IMR-90 (cell line): ENCODE measurements at regions not wholly inside any gene's neighbourhood (a gene's known extent, or its start where the extent isn't known, plus 50 kb on each side); places are given as distances from the start of the nearest gene placed in this dataset.
"Not testable (repeated sequence)": the region's sequence is repeated elsewhere in the genome, so short reads cannot be mapped to it uniquely, and the experiment has no call there.

Experiments
- ATAC-seq: fragments of 200-7000 bp; cut with Tn5 transposase; 2 replicates; pipeline ENCODE4 v1.9.1; 2020; ENCODE audit warnings: low read depth, mild to moderate bottlenecking, moderate library complexity
- BruUV-seq: library from RNA; stranded (reverse); fragments of 400-500 nt; replicated peaks from 2 replicates; lab custom pipeline; 2021; lab: Mats Ljungman, UMichigan
- CTCF ChIA-PET: fragments of 300-600 bp; formaldehyde crosslinking; extraction: SDS; loops from one replicate; lab custom pipeline; 2021; ENCODE audit warnings: antibody characterized with exemption; lab: Yijun Ruan, JAX
- POLR2A ChIA-PET: fragments of 300-600 bp; sonication (Branson Sonifier 250); formaldehyde crosslinking; loops from one replicate; lab custom pipeline; 2022; ENCODE audit warnings: antibody characterized with exemption; ENCODE audit not compliant: unreplicated experiment; lab: Charles Lee
- DNase-seq: peaks from one replicate; pipeline ENCODE4 v3.0.0; 2013
- H2AFZ ChIP-seq: replicated peaks from 2 replicates; pipeline ENCODE3; 2013; ENCODE audit warnings: low read length, mild to moderate bottlenecking; ENCODE audit not compliant: poor library complexity
- H2AK5ac ChIP-seq: 2 replicates; pipeline ENCODE4 v1.6.1; 2013; ENCODE audit warnings: low read depth, low read length, inconsistent platforms
- H2AK9ac ChIP-seq: replicated peaks from 2 replicates; pipeline ENCODE3; 2013; ENCODE audit warnings: mild to moderate bottlenecking, low read depth, low read length, moderate library complexity; ENCODE audit not compliant: poor library complexity
- H2BK120ac ChIP-seq: 2 replicates; pipeline ENCODE4 v1.6.1; 2013; ENCODE audit warnings: low read depth, low read length, inconsistent platforms
- H2BK15ac ChIP-seq: 3 replicates; pipeline ENCODE4 v1.6.1; 2013; ENCODE audit warnings: low read depth, low read length, inconsistent platforms
- H2BK20ac ChIP-seq: 2 replicates; pipeline ENCODE4 v1.6.1; 2013; ENCODE audit warnings: low read depth, mild to moderate bottlenecking, inconsistent platforms, low read length, moderate library complexity
- H2BK5ac ChIP-seq: 2 replicates; pipeline ENCODE4 v1.6.1; 2013; ENCODE audit warnings: mild to moderate bottlenecking, low read depth, low read length, inconsistent platforms; ENCODE audit not compliant: poor library complexity, severe bottlenecking
- H3K14ac ChIP-seq: replicated peaks from 2 replicates; pipeline ENCODE4 v1.6.1; 2013; ENCODE audit warnings: low read depth, low read length, inconsistent platforms
- H3K18ac ChIP-seq: 2 replicates; pipeline ENCODE4 v1.6.1; 2013; ENCODE audit warnings: low read depth, low read length, control low read depth
- H3K23ac ChIP-seq: 2 replicates; pipeline ENCODE4 v1.6.1; 2013; ENCODE audit warnings: low read depth, low read length, inconsistent platforms
- H3K27ac ChIP-seq: 2 replicates; pipeline ENCODE4 v1.5.1; 2013; ENCODE audit warnings: mild to moderate bottlenecking, control low read depth, low read length; ENCODE audit not compliant: insufficient read depth
- H3K27me3 ChIP-seq: 2 replicates; pipeline ENCODE4 v1.6.1; 2013; ENCODE audit warnings: low read length; ENCODE audit not compliant: control insufficient read depth, insufficient read depth
- H3K36me3 ChIP-seq: 2 replicates; pipeline ENCODE4 v1.6.1; 2013; ENCODE audit warnings: low read length, mixed read lengths; ENCODE audit not compliant: control insufficient read depth, insufficient read depth
- H3K4ac ChIP-seq: 2 replicates; pipeline ENCODE4 v1.6.1; 2013; ENCODE audit warnings: low read depth, low read length, inconsistent platforms
- H3K4me1 ChIP-seq: 2 replicates; pipeline ENCODE4 v1.6.1; 2013; ENCODE audit warnings: low read length, mixed read lengths; ENCODE audit not compliant: control insufficient read depth, insufficient read depth
- H3K4me2 ChIP-seq: 2 replicates; pipeline ENCODE4 v1.6.1; 2013; ENCODE audit warnings: low read depth, mild to moderate bottlenecking, control low read depth, low read length, moderate library complexity
- H3K4me3 ChIP-seq: 2 replicates; pipeline ENCODE4 v1.5.1; 2013; ENCODE audit warnings: low read depth, mild to moderate bottlenecking, control low read depth, low read length, moderate library complexity; ENCODE audit not compliant: insufficient read depth
- H3K56ac ChIP-seq: 2 replicates; pipeline ENCODE4 v1.6.1; 2013; ENCODE audit warnings: low read length, inconsistent platforms; ENCODE audit not compliant: insufficient read depth; ENCODE audit errors: extremely low read depth
- H3K79me1 ChIP-seq, 2 experiments: 2 replicates each; pipeline ENCODE4 v1.6.1; 2013; ENCODE audit warnings: low read length in 2 of 2, inconsistent platforms in 1 of 2, low read depth in 1 of 2
- H3K9ac ChIP-seq: 2 replicates; pipeline ENCODE4 v1.6.1; 2013; ENCODE audit warnings: low read depth, low read length, control low read depth
- H3K9me1 ChIP-seq: 2 replicates; pipeline ENCODE4 v1.6.1; 2013; ENCODE audit warnings: low read length, inconsistent platforms; ENCODE audit not compliant: insufficient read depth
- H3K9me3 ChIP-seq: 2 replicates; pipeline ENCODE4 v1.6.1; 2013; ENCODE audit warnings: low read length; ENCODE audit not compliant: control insufficient read depth, insufficient read depth
- H4K20me1 ChIP-seq: 2 replicates; pipeline ENCODE4 v1.6.1; 2013; ENCODE audit warnings: low read length, inconsistent platforms; ENCODE audit not compliant: insufficient read depth
- H4K5ac ChIP-seq: 2 replicates; pipeline ENCODE4 v1.6.1; 2013; ENCODE audit warnings: mild to moderate bottlenecking, low read depth, low read length, control low read depth
- H4K8ac ChIP-seq, 2 experiments: 2 replicates each; pipeline ENCODE4 v1.6.1; 2013; ENCODE audit warnings: low read depth in 2 of 2, low read length in 2 of 2, control low read depth in 1 of 2, inconsistent platforms in 1 of 2
- H4K91ac ChIP-seq: 2 replicates; pipeline ENCODE4 v1.6.1; 2013; ENCODE audit warnings: low read depth, low read length, inconsistent platforms; ENCODE audit not compliant: insufficient read depth
- BHLHE40 ChIP-seq: fragments of 150-350 bp; IDR thresholded peaks from 2 replicates; pipeline ENCODE4 v1.6.1; 2016; ENCODE audit warnings: mild to moderate bottlenecking, low read depth, low read length
- CTCF ChIP-seq: conservative IDR thresholded peaks from 2 replicates; pipeline ENCODE4 v1.5.1; 2012; ENCODE audit warnings: mild to moderate bottlenecking, low read depth, low read length, improper control_type of control experiment
- MAFK ChIP-seq: IDR thresholded peaks from 2 replicates; pipeline ENCODE4 v1.6.1; 2012; ENCODE audit warnings: low read depth, low read length, improper control_type of control experiment
- MAZ ChIP-seq: IDR thresholded peaks from 2 replicates; pipeline ENCODE4 v1.6.1; 2012; ENCODE audit warnings: low read depth, mild to moderate bottlenecking, low read length, improper control_type of control experiment, moderate library complexity, borderline replicate concordance
- RFX5 ChIP-seq: IDR thresholded peaks from 2 replicates; pipeline ENCODE4 v1.8.0; 2012; ENCODE audit warnings: low read depth, mild to moderate bottlenecking, low read length, moderate library complexity
- WGBS, 2 experiments: methylation state at CpG; one replicate each; pipeline versions ENCODE4 v1.1.5 to v1.1.7; 2013; ENCODE audit warnings: missing lambda C conversion rate in 2 of 2; ENCODE audit not compliant: insufficient read length in 1 of 2; ENCODE audit errors: extremely low coverage in 2 of 2; 5-methylcytosine and 5-hydroxymethylcytosine counted together
- dilution Hi-C: fragments of 300-500 bp; cut with HindIII; formaldehyde crosslinking; loops from one replicate; pipeline ENCODE4 v1.14.3; 2018; ENCODE audit warnings: low sequenced_read_pairs; ENCODE audit not compliant: unreplicated experiment
- in situ Hi-C: fragments of 300-500 bp; cut with MboI; formaldehyde crosslinking; loops from 3 replicates; pipeline ENCODE4 v1.14.3; 2019; ENCODE audit warnings: low sequenced_read_pairs, inconsistent platforms, mixed read lengths
- intact Hi-C: fragments of 100-400 bp; cut with micrococcal nuclease; formaldehyde crosslinking; loops from 2 replicates; pipeline ENCODE4 v1.10.0; 2022

- no peak overlapping the region for H3K14ac ChIP-seq
These were observed 1157.3 kb downstream of the PCDH7 start for GRCh38 chr4:31877429-31877828.

GRCh38 chr4:31880837-31881236 is 1160.7 kb downstream of the PCDH7 start:
- H2AK9ac ChIP-seq, H4K20me1 ChIP-seq, H3K9ac ChIP-seq, H2BK5ac ChIP-seq, DNase-seq, dilution Hi-C loops, H2AK5ac ChIP-seq, intact Hi-C loops, H4K8ac ChIP-seq, H2BK20ac ChIP-seq, H3K27me3 ChIP-seq, H3K18ac ChIP-seq, in situ Hi-C loops, H3K4me3 ChIP-seq, H3K4ac ChIP-seq, H3K14ac ChIP-seq, H2BK120ac ChIP-seq, H3K23ac ChIP-seq, H3K79me1 ChIP-seq, H3K56ac ChIP-seq, H3K4me2 ChIP-seq, ATAC-seq, H2BK15ac ChIP-seq, H4K91ac ChIP-seq, H3K36me3 ChIP-seq, H3K9me3 ChIP-seq, H3K4me1 ChIP-seq, H4K5ac ChIP-seq, BruUV-seq, H3K9me1 ChIP-seq, H2AFZ ChIP-seq, POLR2A ChIA-PET, H3K27ac ChIP-seq: not testable (repeated sequence)
- no CpG with 5 or more reads among the region's 2 CpGs for WGBS, 2 experiments
- CTCF ChIA-PET = interaction anchor here (0.5 kb wide), 1 partner anchor 118 kb away, joined by 3 read pairs; no protein-coding TSS in a partner anchor

More at GRCh38 chr4:31877429-31877828, 1157.3 kb downstream of the PCDH7 start:
- no TSS peak for BruUV-seq
- DNase-seq (no peak), ATAC-seq (no peak)
- Histone ChIP-seq H2BK120ac (no peak overlapping the region), H2BK5ac (no peak overlapping the region), H3K4me2 (no peak overlapping the region), H3K4me1 (no peaks in the 10 kb centered on the region), H4K8ac (no peak overlapping the region), H3K27ac (no peak overlapping the region), H3K18ac (no peak overlapping the region), H2BK20ac (no peak overlapping the region), H3K79me1 (no peaks in the 10 kb centered on the region), H3K9me3 (no peaks in the 10 kb centered on the region; the same call in 1 of the 2 replicates), H3K56ac (no peak overlapping the region), H3K23ac (no peak overlapping the region), H3K27me3 (no peaks in the 10 kb centered on the region), H2AK5ac (no peak overlapping the region), H3K4ac (no peak overlapping the region), H2BK15ac (no peak overlapping the region), H4K20me1 (no peaks in the 10 kb centered on the region), H2AK9ac (no peak overlapping the region), H3K9ac (no peak overlapping the region), H3K36me3 (no peaks in the 10 kb centered on the region), H4K91ac (no peak overlapping the region), H2AFZ (no peak overlapping the region), H4K5ac (no peak overlapping the region), H3K4me3 (no peak overlapping the region), H3K9me1 (no peaks in the 10 kb centered on the region)
- ChIA-PET CTCF (interaction anchor here (0.6 kb wide), 1 partner anchor 275 kb away, joined by 5 read pairs; no protein-coding TSS in a partner anchor), POLR2A (no interaction called here)
- intact Hi-C loops = no loop called here
- no CpG with 5 or more reads among the region's 2 CpGs for WGBS, 2 experiments
- TF ChIP-seq MAFK = no peak
- TF ChIP-seq CTCF = no peak
- TF ChIP-seq MAZ = no peak
- TF ChIP-seq RFX5 = no peak
- TF ChIP-seq BHLHE40 = no peak
- dilution Hi-C loops = no loop called here
- in situ Hi-C loops = no loop called here
